GM13976 (cell line): ENCODE measurements at regions not wholly inside any gene's neighbourhood (a gene's known extent, or its start where the extent isn't known, plus 50 kb on each side); places are given as distances from the start of the nearest gene placed in this dataset.
A peak's percentile ranks its signal among the peaks of the same experiment; 100 is the strongest.

Experiments used
- DNase-seq: peaks from one replicate; pipeline ENCODE4 v3.0.0; 2012; ENCODE audit warnings: low spot score
- in situ Hi-C: fragments of 300-500 bp; cut with MboI; formaldehyde crosslinking; loops from one replicate; pipeline ENCODE4 v1.12.0; 2022; ENCODE audit warnings: low sequenced_read_pairs, mixed read lengths, inconsistent platforms; ENCODE audit not compliant: unreplicated experiment
- TF ChIP-seq, protein P1 (sequence below): IDR thresholded peaks from 2 replicates; pipeline ENCODE4 v1.5.1; 2012; ENCODE audit warnings: borderline replicate concordance, mild to moderate bottlenecking; ENCODE audit not compliant: insufficient read depth; ENCODE audit errors: extremely low read depth, missing control alignments, control extremely low read depth

DNA sequence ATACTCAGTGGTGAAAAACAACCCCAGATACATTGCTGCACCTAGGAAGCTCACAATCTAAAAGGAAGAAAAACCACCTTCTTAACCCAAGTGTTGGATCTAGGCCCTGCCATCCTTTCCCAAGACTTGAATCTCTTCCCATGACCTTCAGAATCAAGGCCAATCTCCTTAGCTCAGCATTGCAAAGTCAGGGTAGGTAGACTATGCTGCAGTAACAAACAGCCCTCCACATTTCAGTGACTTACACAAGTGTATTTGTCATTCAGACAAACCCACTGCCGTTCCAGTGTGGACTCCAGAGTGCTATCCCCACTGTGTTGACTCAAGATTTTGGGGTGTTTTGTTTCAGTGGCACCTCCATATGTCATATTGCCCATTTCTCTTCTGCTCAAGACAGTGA, 278.4 kb downstream of the UACA start:
- in situ Hi-C loops, result loop anchor here (10.0 to 25.0 kb wide), 3 partner anchors 390 to 998 kb away; partner anchors contain the start of gene TLE3
- no peak for DNase-seq
- TF ChIP-seq, protein P1, sequence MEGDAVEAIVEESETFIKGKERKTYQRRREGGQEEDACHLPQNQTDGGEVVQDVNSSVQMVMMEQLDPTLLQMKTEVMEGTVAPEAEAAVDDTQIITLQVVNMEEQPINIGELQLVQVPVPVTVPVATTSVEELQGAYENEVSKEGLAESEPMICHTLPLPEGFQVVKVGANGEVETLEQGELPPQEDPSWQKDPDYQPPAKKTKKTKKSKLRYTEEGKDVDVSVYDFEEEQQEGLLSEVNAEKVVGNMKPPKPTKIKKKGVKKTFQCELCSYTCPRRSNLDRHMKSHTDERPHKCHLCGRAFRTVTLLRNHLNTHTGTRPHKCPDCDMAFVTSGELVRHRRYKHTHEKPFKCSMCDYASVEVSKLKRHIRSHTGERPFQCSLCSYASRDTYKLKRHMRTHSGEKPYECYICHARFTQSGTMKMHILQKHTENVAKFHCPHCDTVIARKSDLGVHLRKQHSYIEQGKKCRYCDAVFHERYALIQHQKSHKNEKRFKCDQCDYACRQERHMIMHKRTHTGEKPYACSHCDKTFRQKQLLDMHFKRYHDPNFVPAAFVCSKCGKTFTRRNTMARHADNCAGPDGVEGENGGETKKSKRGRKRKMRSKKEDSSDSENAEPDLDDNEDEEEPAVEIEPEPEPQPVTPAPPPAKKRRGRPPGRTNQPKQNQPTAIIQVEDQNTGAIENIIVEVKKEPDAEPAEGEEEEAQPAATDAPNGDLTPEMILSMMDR, result no peak

DNA sequence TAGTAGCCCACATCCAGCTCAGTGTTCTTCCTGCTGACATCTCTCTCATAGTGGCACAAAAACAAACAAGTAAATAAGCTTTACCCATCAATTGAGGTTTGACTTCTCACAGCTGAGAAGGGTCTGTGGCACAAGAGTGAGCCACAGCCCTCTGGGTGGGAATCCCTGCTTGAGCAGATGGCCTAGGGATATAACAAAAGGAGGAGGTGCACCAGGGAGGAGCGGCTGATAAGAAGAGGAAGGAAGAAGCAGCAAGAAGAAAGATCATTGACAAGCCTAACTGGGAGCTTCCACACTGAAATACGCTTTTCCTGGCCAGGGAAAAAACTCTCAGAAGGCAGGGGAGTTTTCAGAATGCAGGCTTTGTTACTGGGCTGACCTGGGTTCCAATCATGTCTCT, 279.8 kb downstream of the UACA start:
- in situ Hi-C loops, result loop anchor here (10.0 to 25.0 kb wide), 3 partner anchors 389 to 996 kb away; partner anchors contain the start of gene TLE3
- no peak for DNase-seq
- TF ChIP-seq, protein P1, result no peak

DNA sequence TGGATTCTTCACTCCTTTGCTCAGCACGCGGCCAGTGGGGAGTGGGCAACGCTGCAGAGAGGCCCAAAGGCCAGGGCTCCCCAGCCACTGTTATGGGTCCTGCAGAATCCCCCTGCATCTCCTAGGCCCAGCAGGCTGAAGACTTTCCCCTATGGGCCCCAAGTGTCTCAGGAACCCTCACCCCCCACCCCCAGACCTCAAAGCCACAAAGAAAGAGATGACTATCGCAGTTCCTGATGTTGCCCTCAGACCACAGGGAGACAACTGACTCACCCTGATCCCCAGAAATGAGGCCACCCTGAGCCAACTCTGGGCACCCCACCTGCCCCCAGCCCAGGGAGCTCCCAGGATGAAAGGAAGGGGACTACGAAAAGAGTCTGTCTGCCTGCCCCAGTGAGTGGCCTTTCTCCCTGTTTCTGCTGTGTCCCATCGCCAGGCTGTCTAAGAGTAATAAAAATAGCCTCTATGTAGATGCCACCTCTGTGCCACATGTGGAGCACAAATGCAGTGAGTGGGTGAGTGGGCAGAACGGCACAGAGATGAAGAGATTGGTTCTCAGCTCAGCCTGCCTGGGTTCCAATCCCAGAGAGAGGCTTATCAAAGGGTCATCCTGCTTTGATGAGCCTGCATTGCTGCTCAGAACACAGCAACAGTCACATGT, 283.0 kb downstream of the UACA start:
- in situ Hi-C loops, result loop anchor here (10.0 to 25.0 kb wide), 3 partner anchors 386 to 993 kb away; partner anchors contain the start of gene TLE3
- TF ChIP-seq, protein P1, result no peak
- peak; percentile 66 for DNase-seq

DNA sequence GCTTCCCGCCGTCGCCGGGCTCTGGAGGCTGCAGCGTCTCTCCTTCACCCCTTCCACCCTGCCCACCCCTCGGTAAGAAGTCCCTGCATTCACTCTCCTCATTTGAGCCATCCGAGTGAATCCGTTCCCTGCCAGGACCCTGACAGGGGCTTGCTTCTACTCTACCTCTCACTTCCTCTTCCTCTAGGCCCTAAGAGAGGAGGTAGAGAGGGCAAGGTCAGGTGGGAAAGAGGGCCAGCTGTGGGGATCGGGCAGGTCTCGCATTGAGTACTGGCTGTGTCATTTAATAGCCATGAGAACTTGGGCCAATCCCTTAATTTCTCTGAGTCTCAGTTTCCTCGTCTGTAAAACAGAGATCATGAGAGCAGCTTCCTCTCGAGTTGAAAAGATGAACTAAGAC, 283.6 kb downstream of the UACA start:
- DNase-seq, result peak; percentile 69

DNA sequence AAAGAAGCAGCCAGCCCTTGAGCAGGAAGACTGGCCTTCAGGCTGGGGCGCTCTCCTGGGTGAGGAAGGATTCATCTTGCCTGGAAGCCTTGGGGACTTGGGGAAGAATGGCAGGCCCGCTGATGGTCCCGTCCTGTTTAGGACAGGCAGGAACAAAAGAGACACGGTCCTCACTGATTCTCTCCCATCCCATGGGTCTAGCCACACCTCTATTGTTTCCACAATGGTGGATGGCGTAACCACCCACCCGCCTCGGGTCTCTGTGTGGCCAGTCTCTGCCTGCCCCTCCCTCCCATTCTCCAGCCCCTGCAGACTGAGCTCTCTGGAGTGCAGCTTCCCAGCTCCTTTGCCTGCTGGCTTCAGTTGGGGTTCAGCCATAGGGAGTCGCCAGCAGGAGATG, 284.3 kb downstream of the UACA start:
- no peak for DNase-seq
- TF ChIP-seq, protein P1, result no peak
- in situ Hi-C loops, result loop anchor here (25.0 kb wide), 2 partner anchors 742 to 992 kb away; no protein-coding TSS in a partner anchor

More for the DNA sequence above, 283.6 kb downstream of the UACA start:
- TF ChIP-seq, protein P1, result no peak
- in situ Hi-C loops, result loop anchor here (10.0 to 25.0 kb wide), 3 partner anchors 385 to 992 kb away; partner anchors contain the start of gene TLE3

DNA sequence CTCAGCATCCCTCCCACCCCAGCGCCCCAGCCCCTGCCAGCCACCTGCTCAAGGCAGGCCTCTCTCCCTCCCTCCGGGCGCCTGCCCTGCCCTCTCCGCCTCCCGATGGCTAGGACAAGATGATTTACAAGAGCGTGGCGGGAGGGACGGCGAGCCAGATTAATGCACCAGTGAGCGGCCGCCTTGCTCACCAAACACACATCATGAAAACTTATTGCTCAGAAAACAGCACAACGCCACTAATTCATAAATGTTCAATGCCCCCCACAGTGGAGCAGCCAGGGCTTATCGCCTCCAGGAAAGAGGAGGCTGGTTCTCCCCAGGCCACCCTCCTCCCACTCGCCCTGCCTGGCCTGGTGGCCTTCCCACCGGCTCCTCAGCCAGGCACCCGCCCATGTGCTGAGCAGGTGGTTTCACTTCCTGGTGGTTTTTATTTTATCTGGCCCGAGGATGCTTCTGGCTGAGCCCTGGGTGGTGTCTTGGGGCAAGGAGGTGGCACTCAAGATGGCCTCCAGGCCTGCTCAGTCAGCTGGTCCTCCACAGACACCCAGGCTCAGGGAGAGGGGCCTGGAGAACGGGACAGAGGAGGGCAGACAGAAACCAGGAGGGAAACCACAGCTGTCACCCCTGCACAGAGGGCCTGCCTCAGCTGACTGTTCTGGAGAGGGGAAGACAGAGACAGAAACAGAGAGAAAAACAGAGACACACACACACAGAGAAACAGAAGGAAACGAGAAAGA, 284.9 kb downstream of the UACA start:
- DNase-seq, result peak; percentile 70
- TF ChIP-seq, protein P1, result no peak
- in situ Hi-C loops, result loop anchor here (25.0 kb wide), 2 partner anchors 741 to 991 kb away; no protein-coding TSS in a partner anchor
